NCI-H2107 treated with DMSO at 0.1 percent for 48 hours (cell line): ENCODE measurements at regions not wholly inside any gene's neighbourhood (a gene's known extent, or its start where the extent isn't known, plus 50 kb on each side); places are given as distances from the start of the nearest gene placed in this dataset.
A peak's percentile ranks its signal among the peaks of the same experiment; 100 is the strongest.
"Not testable (repeated sequence)": the region's sequence is repeated elsewhere in the genome, so short reads cannot be mapped to it uniquely, and the experiment has no call there.

Source experiments
- DNase-seq: peaks from one replicate; lab custom pipeline; 2025; ENCODE audit not compliant: unreplicated experiment; lab: John Stamatoyannopoulos, UW

GRCh38 chr1:116850436-116850835 is 59.3 kb upstream of the PTGFRN start:
- no peak for DNase-seq

GRCh38 chr1:116851189-116851588 is 58.5 kb upstream of the PTGFRN start:
- not testable (repeated sequence) for DNase-seq

GRCh38 chr1:116851846-116852245 is 57.9 kb upstream of the PTGFRN start:
- no peak for DNase-seq

- no peak for DNase-seq
Observed at GRCh38 chr1:116852367-116852766, 57.3 kb upstream of the PTGFRN start.

- DNase-seq = no peak
Observed at GRCh38 chr1:116852910-116853309, 56.8 kb upstream of the PTGFRN start.

GRCh38 chr1:116853680-116854402 is 55.9 kb upstream of the PTGFRN start:
- peak; percentile 57 for DNase-seq

GRCh38 chr1:116854403-116854690 is 55.4 kb upstream of the PTGFRN start:
- DNase-seq = no peak

- DNase-seq = no peak
Observed at GRCh38 chr1:116854716-116855115, 55.0 kb upstream of the PTGFRN start.

GRCh38 chr1:116855191-116855619 is 54.5 kb upstream of the PTGFRN start:
- DNase-seq = peak; percentile 79

- DNase-seq = peak; percentile 97
Observed at GRCh38 chr1:116855773-116856201, 53.9 kb upstream of the PTGFRN start.

- no peak for DNase-seq
Observed at GRCh38 chr1:116856312-116856711, 53.4 kb upstream of the PTGFRN start.

- DNase-seq = no peak
Observed at GRCh38 chr1:116857092-116857491, 52.6 kb upstream of the PTGFRN start.
